GM18951 (cell line): ENCODE measurements at regions not wholly inside any gene's neighbourhood (a gene's known extent, or its start where the extent isn't known, plus 50 kb on each side); places are given as distances from the start of the nearest gene placed in this dataset.

Experiments used
- POLR2A ChIP-seq: IDR thresholded peaks from 4 replicates; pipeline ENCODE4 v1.6.1; 2011; ENCODE audit warnings: mild to moderate bottlenecking; ENCODE audit not compliant: insufficient read length, insufficient read depth; ENCODE audit errors: extremely low read depth
- in situ Hi-C: fragments of 300-500 bp; cut with MboI; formaldehyde crosslinking; loops from one replicate; pipeline ENCODE4 v1.12.0; 2022; ENCODE audit warnings: low sequenced_read_pairs, mixed read lengths, inconsistent platforms; ENCODE audit not compliant: unreplicated experiment

GRCh38 chr11:80041136-80042000, 600.5 kb upstream of the TENM4 start:
- no peak for TF ChIP-seq POLR2A
- in situ Hi-C loops: no loop called here

DNA sequence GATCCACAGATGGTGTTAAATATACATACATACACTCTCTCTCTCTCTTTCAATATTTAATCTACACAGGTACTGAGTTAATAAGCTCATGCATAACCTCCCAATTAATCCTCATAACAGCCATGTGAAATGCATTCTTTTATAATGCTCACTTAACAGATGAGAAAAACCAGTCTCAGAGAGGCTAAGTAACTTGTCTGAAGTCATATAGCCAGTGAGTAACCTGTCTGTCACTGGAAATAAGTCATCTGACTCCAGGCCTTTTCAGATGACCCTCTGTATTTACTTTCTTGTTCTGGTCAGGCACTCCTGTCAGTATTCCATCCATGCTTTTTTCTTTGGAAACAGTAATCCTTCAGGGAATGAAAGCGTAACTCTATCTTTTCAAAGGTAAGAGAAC, 594.0 kb upstream of the TENM4 start:
- no peak for TF ChIP-seq POLR2A
- in situ Hi-C loops: no loop called here

GRCh38 chr11:80031014-80031600, 590.3 kb upstream of the TENM4 start:
- TF ChIP-seq POLR2A: no peak
- in situ Hi-C loops: no loop called here

DNA sequence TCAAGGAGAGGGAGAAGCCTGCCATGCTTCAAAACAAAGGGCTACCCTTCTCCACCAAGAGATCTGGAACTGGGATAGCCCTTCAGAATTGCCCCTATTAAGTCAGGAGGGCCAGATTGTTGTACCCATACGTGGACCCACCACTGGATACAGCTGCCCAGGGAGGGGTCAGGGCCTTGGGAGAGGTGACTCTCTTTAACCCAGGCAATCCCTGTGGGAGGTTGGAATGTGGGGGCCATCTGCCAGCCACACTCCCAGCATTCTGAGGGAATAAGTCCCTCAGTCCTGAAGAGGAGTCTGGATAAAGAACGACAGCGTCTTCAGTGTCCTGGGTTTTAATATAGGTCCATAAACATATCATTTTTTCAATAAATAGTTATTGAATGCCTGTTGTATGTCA, 588.2 kb upstream of the TENM4 start:
- in situ Hi-C loops: no loop called here
- no peak for TF ChIP-seq POLR2A

DNA sequence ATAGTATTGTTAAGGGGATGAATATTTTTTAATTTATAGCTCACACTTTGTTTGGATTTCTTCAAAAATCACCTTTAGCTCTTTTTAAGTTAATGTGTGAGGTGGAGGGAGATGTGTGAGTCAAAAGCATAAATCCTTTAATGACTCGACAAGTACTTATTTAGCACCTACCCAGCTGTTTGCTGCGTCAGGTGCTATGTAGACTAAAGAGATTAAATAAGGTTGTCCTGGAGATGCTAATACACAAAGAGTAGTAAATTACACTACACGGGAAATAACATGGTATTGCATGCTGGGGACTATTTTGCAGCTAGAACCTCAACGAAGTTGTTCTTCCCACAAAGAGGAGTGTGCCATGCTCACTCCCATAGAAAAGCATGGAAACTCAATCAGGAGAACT, 583.3 kb upstream of the TENM4 start:
- in situ Hi-C loops: no loop called here
- TF ChIP-seq POLR2A: no peak

DNA sequence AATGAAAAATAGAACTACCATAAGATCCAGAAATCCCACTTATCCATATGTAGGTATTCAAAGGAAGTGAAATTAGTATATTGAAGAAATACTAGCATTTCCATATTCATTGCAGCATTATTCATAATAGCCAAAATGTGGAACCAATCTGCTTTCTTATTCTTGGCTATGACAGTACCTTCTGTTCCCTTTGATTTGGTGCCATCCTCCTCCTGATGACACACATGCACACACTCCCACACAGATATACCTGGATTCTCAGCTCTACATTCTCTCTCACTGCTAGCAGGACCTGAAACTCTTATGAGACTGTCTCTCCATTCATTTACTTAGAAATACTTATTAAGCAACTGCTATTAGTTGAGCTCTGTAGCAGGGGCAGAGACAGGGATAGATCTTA, 582.6 kb upstream of the TENM4 start:
- in situ Hi-C loops: no loop called here
- no peak for TF ChIP-seq POLR2A

- in situ Hi-C loops: no loop called here
Measured at GRCh38 chr11:80010536-80010935, 569.7 kb upstream of the TENM4 start.

DNA sequence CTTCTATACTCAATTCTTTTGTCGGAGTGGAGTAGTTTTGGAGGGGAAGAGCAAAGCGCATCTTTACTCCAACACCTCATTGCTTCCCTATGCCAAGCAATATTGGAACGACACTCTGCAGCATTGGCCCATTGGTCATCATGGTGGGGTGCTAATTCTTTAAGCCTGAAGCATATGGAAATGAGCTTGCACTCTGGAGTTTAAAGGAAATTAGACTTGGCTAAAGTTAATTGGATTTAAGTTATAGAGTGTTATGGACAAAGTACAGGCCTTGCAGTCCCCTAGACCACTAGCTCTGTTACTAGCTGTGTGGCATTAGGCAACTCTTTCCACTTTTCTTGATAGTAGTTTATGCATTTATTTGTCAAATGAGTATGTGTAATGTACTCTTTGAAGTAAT, 568.3 kb upstream of the TENM4 start:
- in situ Hi-C loops: no loop called here

More at GRCh38 chr11:80010536-80010935, 569.7 kb upstream of the TENM4 start:
- TF ChIP-seq POLR2A: no peak

GRCh38 chr11:80007616-80008015, 566.8 kb upstream of the TENM4 start:
- in situ Hi-C loops: no loop called here

More for the DNA sequence above, 568.3 kb upstream of the TENM4 start:
- no peak for TF ChIP-seq POLR2A

DNA sequence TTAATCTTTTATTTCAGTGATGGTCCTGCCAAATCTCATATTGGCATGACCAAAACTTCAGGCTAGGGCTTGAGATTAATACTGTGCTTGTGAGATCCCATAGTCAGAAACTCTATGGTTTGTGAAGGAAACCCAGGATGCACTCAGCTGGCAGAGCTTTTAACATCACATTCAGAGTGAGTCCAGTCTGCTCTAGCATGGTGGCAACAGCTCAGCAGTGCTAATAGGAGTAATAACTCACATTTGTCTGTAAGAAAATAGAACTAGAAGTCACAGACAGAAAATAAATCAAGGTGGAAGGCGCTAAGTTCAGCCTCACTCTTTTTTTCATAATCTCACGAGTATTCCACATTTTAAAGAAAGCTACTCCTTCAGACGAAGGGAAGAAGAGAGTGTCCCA, 549.3 kb upstream of the TENM4 start:
- in situ Hi-C loops: no loop called here
- no peak for TF ChIP-seq POLR2A

More at GRCh38 chr11:80007616-80008015, 566.8 kb upstream of the TENM4 start:
- TF ChIP-seq POLR2A: no peak

DNA sequence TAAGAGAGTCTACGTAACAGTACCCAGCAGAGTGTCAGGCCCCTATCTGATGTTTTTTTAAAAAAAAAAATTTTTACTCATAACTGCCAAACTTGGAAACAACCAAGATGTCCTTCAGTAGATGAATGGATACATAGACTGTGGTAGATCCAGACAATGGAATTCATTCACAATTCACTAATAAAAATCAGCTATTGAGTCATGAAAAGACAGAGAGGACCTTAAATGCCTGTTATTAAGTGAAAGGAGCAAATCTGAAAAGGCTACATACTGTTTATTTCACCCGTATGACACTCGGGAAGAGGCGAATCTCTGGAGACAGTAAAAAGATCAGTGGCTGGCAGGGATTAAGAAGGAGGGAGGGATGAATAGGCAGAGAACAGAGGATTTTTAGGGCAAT, 541.4 kb upstream of the TENM4 start:
- in situ Hi-C loops: no loop called here
- no peak for TF ChIP-seq POLR2A

DNA sequence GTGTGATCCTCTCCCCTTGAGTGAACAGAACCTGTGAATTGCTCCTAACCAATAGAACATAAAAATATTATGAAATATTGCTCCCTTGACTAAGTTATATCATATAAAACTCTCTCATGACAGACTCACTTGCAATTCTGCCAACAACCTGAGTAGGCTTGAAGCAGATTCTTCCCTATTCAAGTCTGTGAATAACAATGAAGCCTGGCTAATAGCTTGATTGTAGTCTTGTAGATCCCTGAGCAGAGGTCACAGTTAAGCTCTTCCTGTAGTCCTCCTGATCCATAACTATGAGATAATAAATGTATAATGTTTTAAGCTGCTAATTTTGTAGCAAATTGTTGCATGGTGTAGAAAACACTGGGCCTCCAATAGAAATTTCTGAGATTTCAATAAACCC, 540.1 kb upstream of the TENM4 start:
- TF ChIP-seq POLR2A: no peak
- in situ Hi-C loops: no loop called here

GRCh38 chr11:79973721-79974617, 533.1 kb upstream of the TENM4 start:
- in situ Hi-C loops: no loop called here

More at GRCh38 chr11:79973721-79974617, 533.1 kb upstream of the TENM4 start:
- TF ChIP-seq POLR2A: no peak
